Adrenal gland (tissue), 9 donors: ENCODE measurements at regions not wholly inside any gene's neighbourhood (a gene's known extent, or its start where the extent isn't known, plus 50 kb on each side); places are given as distances from the start of the nearest gene placed in this dataset.

Source experiments
- DNase-seq, 7 donors: peaks; one replicate each; pipeline ENCODE4 v3.0.0-alpha.2; 2019 to 2020
- H3K27ac ChIP-seq, 5 donors: fragments of 200-600 bp; sonication (generic) in 4 of 5; 1 replicate in 3 of 5; 2 replicates in 2 of 5; pipeline versions ENCODE4 v1.5.1 to v1.8.0; 2016 to 2020; ENCODE audit warnings: mild to moderate bottlenecking in 1 of 5
- H3K27me3 ChIP-seq: fragments of 200-600 bp; 2 replicates; pipeline ENCODE4 v1.8.0; 2021
- H3K36me3 ChIP-seq, 2 donors: fragments of 200-600 bp; replicated peaks in 1 of 2; 1 replicate in 1 of 2; 2 replicates in 1 of 2; pipeline versions ENCODE4 v1.5.1 to v1.8.0; 2018 to 2022
- H3K4me1 ChIP-seq, 2 donors: fragments of 200-600 bp; replicated peaks in 1 of 2; 1 replicate in 1 of 2; 2 replicates in 1 of 2; pipeline versions ENCODE4 v1.5.1 to v1.8.0; 2018 to 2021
- H3K4me3 ChIP-seq, 4 donors: fragments of 200-600 bp; sonication (generic) in 3 of 4; one replicate each; pipeline ENCODE4 v1.5.1; 2016 to 2018
- H3K9me3 ChIP-seq, 3 donors: fragments of 200-600 bp; sonication (generic) in 1 of 3; replicated peaks in 1 of 3; 1 replicate in 2 of 3; 2 replicates in 1 of 3; pipeline versions ENCODE4 v1.5.1 to v1.8.0; 2016 to 2021
- POLR2A ChIP-seq, 2 donors: fragments of 450-650 bp; IDR thresholded peaks; one replicate each; pipeline ENCODE4 v1.6.1; 2017; ENCODE audit warnings: antibody characterized with exemption in 2 of 2, mild to moderate bottlenecking in 2 of 2, moderate library complexity in 1 of 2
- WGBS, 4 donors: extraction: QIAGEN DNeasy Blood & Tissue Kit in 2 of 4; methylation state at CpG; one replicate each; pipeline versions ENCODE4 v1.1.5 to v1.1.7; 2013 to 2017; 5-methylcytosine and 5-hydroxymethylcytosine counted together
- intact Hi-C, 2 donors: fragments of 100-400 bp; cut with DNase I; formaldehyde crosslinking; loops; one replicate each; pipeline versions ENCODE4 v1.14.1 to v1.15.0; 2022 to 2023
- TF ChIP-seq, protein P1 (sequence below), 6 experiments: fragments of 450-650 bp in 4 of 6; fragments of 200-600 bp in 2 of 6; sonication (generic) in 1 of 6; IDR thresholded peaks; 1 replicate in 5 of 6; 2 replicates in 1 of 6; pipeline versions ENCODE4 v1.5.1 to v1.8.0; 2016 to 2021; ENCODE audit warnings: antibody characterized with exemption in 6 of 6, mild to moderate bottlenecking in 2 of 6, moderate library complexity in 1 of 6
- donor health status: healthy with polysubstance abuse.
- donor health status: Bipolar disorder and iron deficiency.
- donor health status: DM: yes; HTN: yes; CAD: no.
- donor health status: DM: no; HTN: no; CAD: no.
- donor health status: DM: no; HTN: no; CAD: no.

DNA sequence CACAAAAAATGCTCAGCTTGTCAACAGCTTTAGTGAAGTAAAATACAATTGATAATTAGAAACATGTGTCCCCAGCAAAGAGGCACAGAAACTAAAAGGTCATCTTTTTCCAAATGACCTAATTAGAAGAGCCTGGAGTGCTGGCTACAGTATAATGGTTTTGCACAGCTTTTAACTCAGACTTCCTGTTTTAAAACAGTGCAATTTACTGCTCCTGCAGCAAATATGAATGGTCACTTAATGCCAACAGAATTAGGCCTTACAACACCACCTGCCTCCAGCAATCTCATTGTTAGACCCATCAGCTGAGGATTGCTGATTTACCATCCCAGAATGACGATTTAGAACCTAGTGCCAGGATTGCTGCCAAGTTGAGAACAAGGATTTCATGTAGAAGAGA, 239.3 kb downstream of the CETN3 start:
- H3K9me3 ChIP-seq: no peaks in the 10 kb centered on the region
- peaks cover 5 to 20% of the 10 kb centered on the region in 2 donors for H3K4me1 ChIP-seq
- no peaks in the 10 kb centered on the region for H3K27me3 ChIP-seq
- TF ChIP-seq, protein P1, sequence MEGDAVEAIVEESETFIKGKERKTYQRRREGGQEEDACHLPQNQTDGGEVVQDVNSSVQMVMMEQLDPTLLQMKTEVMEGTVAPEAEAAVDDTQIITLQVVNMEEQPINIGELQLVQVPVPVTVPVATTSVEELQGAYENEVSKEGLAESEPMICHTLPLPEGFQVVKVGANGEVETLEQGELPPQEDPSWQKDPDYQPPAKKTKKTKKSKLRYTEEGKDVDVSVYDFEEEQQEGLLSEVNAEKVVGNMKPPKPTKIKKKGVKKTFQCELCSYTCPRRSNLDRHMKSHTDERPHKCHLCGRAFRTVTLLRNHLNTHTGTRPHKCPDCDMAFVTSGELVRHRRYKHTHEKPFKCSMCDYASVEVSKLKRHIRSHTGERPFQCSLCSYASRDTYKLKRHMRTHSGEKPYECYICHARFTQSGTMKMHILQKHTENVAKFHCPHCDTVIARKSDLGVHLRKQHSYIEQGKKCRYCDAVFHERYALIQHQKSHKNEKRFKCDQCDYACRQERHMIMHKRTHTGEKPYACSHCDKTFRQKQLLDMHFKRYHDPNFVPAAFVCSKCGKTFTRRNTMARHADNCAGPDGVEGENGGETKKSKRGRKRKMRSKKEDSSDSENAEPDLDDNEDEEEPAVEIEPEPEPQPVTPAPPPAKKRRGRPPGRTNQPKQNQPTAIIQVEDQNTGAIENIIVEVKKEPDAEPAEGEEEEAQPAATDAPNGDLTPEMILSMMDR (IDR thresholded peaks at IDR 0.05): no peak
- no peak for TF ChIP-seq POLR2A (IDR thresholded peaks at IDR 0.05)
- intact Hi-C loops: no loop called here
- no peak for DNase-seq
- no peaks in the 10 kb centered on the region for H3K36me3 ChIP-seq
- no peak overlapping the region for H3K4me3 ChIP-seq
- WGBS, 4 donors: 17 to 29% (median 20%) methylated on average over 1 of the region's 1 CpG
- no peak overlapping the region for H3K27ac ChIP-seq

- DNase-seq: peak in 1 of 7 donors; percentile 17
- intact Hi-C loops: no loop called here
- WGBS, 4 donors: 46 to 63% (median 60%) methylated on average over 2 of the region's 2 CpGs
Measured at GRCh38 chr5:90169078-90169477, 240.5 kb downstream of the CETN3 start.

GRCh38 chr5:90168399-90168798, 241.2 kb downstream of the CETN3 start:
- no peaks in the 10 kb centered on the region for H3K27me3 ChIP-seq
- H3K27ac ChIP-seq: no peak overlapping the region
- intact Hi-C loops: no loop called here
- no peak overlapping the region for H3K4me3 ChIP-seq
- TF ChIP-seq POLR2A (IDR thresholded peaks at IDR 0.05): no peak
- TF ChIP-seq, protein P1 (IDR thresholded peaks at IDR 0.05): no peak
- no peaks in the 10 kb centered on the region for H3K36me3 ChIP-seq
- peaks cover 5 to 20% of the 10 kb centered on the region in 2 donors for H3K4me1 ChIP-seq
- H3K9me3 ChIP-seq: no peaks in the 10 kb centered on the region
- DNase-seq: no peak
- 94 to 98% (median 95%) methylated on average over 2 of the region's 2 CpGs for WGBS, 4 donors

More at GRCh38 chr5:90169078-90169477, 240.5 kb downstream of the CETN3 start:
- Histone ChIP-seq H3K27ac (no peak overlapping the region), H3K4me1 (peaks cover 5 to 20% of the 10 kb centered on the region in 2 donors), H3K36me3 (no peaks in the 10 kb centered on the region), H3K27me3 (no peaks in the 10 kb centered on the region), H3K9me3 (no peaks in the 10 kb centered on the region), H3K4me3 (no peak overlapping the region)
- TF ChIP-seq, protein P1 (IDR thresholded peaks at IDR 0.05): no peak
- TF ChIP-seq POLR2A (IDR thresholded peaks at IDR 0.05): no peak

DNA sequence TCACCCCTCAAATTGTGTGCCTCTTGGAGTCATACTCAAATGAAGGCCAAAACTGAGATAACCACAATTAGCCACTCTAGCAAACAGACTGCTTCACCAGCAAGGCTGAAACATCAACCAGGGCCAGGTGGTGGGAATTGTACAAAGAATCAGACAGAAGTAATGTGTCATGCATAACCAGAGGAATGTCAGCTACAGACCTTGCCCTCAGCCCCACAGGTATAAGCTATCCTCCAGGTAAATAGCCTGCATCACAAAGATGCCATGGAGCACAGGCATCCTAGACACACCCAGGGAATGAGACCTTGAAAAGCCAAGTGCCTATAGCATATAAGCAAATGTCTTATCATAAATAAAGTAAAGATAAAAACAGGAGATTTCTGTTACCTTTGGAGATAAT, 242.7 kb downstream of the CETN3 start:
- DNase-seq: no peak
- Histone ChIP-seq H3K9me3 (no peaks in the 10 kb centered on the region), H3K27me3 (no peaks in the 10 kb centered on the region), H3K27ac (no peak overlapping the region), H3K4me3 (no peak overlapping the region), H3K4me1 (peaks cover 5 to 20% of the 10 kb centered on the region in 2 donors), H3K36me3 (no peaks in the 10 kb centered on the region)
- intact Hi-C loops: no loop called here
- TF ChIP-seq, protein P1 (IDR thresholded peaks at IDR 0.05): no peak
- no peak for TF ChIP-seq POLR2A (IDR thresholded peaks at IDR 0.05)
